Mucosa of descending colon (tissue), 3 donors: ENCODE measurements at regions not wholly inside any gene's neighbourhood (a gene's known extent, or its start where the extent isn't known, plus 50 kb on each side); places are given as distances from the start of the nearest gene placed in this dataset.

ENCODE experiments used
- ATAC-seq: fragments of 200-7000 bp; cut with Tn5 transposase; one replicate; pipeline ENCODE4 v1.9.1; 2020; ENCODE audit warnings: mild to moderate bottlenecking, moderate library complexity
- DNase-seq, 3 donors: peaks; one replicate each; pipeline ENCODE4 v3.0.0-alpha.2; 2020
- H3K36me3 ChIP-seq: fragments of 200-600 bp; one replicate; pipeline ENCODE4 v1.8.0; 2021; ENCODE audit warnings: low read depth, mild to moderate bottlenecking
- H3K4me1 ChIP-seq: fragments of 200-600 bp; one replicate; pipeline ENCODE4 v1.8.0; 2021; ENCODE audit warnings: low read depth, mild to moderate bottlenecking
- H3K4me3 ChIP-seq: fragments of 200-600 bp; one replicate; pipeline ENCODE4 v1.8.0; 2021; ENCODE audit warnings: mild to moderate bottlenecking
- H3K9me3 ChIP-seq: fragments of 200-600 bp; one replicate; pipeline ENCODE4 v1.8.0; 2021; ENCODE audit warnings: mild to moderate bottlenecking
- intact Hi-C, 2 donors: fragments of 100-400 bp; cut with DNase I in 1 of 2; cut with micrococcal nuclease in 1 of 2; formaldehyde crosslinking; loops; one replicate each; pipeline versions ENCODE4 v1.11.0 to v1.11.1; 2022; cut with DNase I, micrococcal nuclease
- TF ChIP-seq, protein P1 (sequence below): fragments of 200-600 bp; IDR thresholded peaks from one replicate; pipeline ENCODE4 v1.8.0; 2022; ENCODE audit warnings: antibody characterized with exemption, mild to moderate bottlenecking
- donor health status: DM: no; HTN: no; CAD: no; lungs with moderate emphysema.
- donor health status: DM: no; HTN: no; CAD: no.
- donor health status: DM: no; HTN: yes; CAD: no.

DNA sequence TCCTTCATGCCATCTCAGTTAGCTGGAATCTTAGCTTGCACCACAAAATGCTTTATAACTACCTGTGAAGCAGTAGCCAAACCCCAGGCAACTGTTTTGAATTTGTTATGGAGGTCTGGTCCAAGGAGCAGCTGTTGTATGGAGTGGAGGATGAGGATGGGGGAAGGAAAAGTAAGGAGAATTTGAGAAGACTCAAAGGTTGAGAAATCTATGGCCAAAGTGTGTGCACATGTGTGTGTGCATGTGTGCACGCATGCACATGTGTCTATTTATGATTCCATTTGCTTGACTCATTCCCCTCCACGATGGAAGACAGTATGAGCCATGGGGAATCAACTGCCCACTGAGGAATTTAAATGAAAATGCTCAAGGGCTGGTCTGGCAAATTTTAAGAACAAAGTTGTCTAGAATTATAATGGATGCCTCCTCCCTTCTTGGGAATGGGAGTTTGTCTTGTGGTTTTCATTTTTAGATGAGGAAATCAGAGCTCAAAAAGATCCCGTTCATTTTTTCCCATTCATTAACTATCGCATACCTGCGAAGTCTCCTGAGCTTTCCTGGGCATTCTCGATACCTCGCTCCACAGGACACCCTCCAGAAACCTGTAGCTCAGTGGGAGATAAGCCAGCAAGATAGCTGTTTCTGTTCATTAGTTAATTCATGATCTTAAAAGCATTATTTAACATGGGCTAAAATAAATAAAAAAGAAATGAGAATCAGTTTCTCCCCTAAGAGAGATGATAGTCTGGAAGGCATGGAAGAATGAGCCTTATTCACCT, 152.3 kb upstream of the NEDD9 start:
- intact Hi-C loops = no loop called here
- H3K4me3 ChIP-seq = no peak overlapping the region
- H3K4me1 ChIP-seq = peaks cover 4% of the 10 kb centered on the region
- no peaks in the 10 kb centered on the region for H3K36me3 ChIP-seq
- TF ChIP-seq, protein P1, sequence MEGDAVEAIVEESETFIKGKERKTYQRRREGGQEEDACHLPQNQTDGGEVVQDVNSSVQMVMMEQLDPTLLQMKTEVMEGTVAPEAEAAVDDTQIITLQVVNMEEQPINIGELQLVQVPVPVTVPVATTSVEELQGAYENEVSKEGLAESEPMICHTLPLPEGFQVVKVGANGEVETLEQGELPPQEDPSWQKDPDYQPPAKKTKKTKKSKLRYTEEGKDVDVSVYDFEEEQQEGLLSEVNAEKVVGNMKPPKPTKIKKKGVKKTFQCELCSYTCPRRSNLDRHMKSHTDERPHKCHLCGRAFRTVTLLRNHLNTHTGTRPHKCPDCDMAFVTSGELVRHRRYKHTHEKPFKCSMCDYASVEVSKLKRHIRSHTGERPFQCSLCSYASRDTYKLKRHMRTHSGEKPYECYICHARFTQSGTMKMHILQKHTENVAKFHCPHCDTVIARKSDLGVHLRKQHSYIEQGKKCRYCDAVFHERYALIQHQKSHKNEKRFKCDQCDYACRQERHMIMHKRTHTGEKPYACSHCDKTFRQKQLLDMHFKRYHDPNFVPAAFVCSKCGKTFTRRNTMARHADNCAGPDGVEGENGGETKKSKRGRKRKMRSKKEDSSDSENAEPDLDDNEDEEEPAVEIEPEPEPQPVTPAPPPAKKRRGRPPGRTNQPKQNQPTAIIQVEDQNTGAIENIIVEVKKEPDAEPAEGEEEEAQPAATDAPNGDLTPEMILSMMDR = no peak
- ATAC-seq (no peak), DNase-seq (no peak)
- H3K9me3 ChIP-seq = no peaks in the 10 kb centered on the region

DNA sequence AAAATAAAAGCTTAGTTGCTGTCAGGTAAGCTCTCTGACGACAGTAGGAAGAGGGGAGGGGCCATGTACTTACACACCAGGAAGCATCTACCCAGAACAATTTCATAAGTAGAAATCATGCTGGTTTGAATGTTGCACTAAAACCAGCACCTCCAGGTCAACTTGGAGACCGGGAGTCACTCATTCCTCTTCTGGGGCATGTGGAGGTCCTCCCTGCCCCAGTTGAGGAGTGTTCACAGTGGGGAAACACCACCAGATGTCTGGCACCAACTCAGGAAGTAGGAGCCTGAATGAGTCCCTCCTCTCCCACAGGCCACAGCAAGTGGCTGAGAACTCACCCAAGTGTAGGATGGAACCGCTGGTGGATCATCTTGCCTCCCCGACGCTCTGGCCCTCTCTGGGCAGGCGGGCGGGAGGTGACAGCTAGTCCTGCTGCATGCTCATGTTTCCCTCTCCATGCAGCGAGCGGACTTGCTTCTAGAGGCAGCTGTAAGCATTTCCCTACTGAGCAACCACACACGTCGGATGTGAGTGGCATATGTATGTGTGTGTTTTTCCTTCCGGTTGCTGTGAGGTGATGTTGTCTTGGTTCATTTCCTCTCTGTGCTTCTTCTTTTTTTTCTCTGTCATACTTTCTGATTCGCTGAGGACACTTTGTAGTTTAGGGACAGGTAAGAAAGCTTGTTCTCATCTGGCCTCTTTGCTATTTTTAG, 149.5 kb upstream of the NEDD9 start:
- H3K9me3 ChIP-seq = no peaks in the 10 kb centered on the region

DNA sequence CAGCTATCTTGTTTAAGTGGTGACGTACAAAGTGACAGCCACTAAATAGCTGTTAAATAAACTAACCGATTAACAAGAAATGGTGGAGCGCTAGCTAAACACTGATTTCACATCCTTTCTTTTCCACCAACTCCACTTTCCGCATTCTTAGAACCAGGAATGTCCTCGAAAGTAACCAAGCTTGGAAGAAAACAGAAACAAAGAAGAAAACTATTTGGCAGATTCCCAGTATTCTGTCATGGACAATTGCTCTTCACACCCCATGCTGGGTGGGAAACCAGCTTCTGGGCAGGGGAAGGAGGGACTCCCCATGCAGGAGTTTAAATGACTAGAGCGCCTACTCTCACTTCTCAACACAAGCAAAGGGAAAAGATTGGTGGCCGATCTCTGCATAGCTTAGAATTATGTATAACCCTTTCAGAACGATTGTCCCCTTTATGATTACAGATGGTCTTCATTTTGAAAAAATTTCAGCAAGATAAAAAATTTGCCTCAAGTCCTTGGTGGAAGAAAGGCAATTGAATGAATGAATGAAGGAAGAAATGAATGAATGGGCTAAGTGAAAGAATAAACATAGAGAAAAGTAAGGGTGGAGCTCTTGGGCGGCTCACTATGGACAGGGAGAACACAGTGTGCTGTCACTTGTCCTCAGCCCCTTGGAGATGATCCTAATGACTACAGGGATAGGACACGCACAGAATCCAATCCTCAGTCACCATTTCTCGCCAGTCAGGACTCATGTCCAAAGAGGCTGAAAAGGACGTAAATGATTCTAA, 148.7 kb upstream of the NEDD9 start:
- intact Hi-C loops = no loop called here
- no peak overlapping the region for H3K4me3 ChIP-seq
- ATAC-seq = peak; percentile 5
- H3K4me1 ChIP-seq = no peaks in the 10 kb centered on the region
- TF ChIP-seq, protein P1 = no peak
- H3K36me3 ChIP-seq = no peaks in the 10 kb centered on the region
- H3K9me3 ChIP-seq = no peaks in the 10 kb centered on the region
- no peak for DNase-seq

More for the DNA sequence above, 149.5 kb upstream of the NEDD9 start:
- Histone ChIP-seq H3K36me3 (no peaks in the 10 kb centered on the region), H3K4me1 (peaks cover 3% of the 10 kb centered on the region), H3K4me3 (no peak overlapping the region)
- TF ChIP-seq, protein P1 = no peak
- DNase-seq (peak; percentile 40 to 60 (median 54)), ATAC-seq (peak; percentile 88)
- intact Hi-C loops = no loop called here

DNA sequence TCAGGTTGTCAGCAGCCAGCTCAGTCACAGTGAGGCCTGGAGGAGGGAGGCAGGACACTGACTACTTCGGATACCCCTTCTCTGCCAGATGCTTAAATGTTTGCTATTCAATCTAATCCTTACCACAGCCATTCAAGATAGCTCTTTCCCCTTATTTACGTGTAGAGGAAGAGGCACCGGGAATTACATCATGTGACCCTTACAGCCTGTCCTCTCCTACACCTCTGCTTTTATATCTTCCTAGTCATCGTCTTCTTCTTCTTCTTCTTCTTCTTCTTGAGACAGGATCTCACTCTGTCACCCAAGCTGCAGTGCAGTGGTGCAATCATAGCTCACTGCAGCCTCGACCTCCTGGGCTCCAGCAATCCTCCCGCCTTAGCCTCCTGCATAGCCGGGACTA, 148.1 kb upstream of the NEDD9 start:
- no peak overlapping the region for H3K4me3 ChIP-seq
- TF ChIP-seq, protein P1 = no peak
- ATAC-seq (no peak), DNase-seq (no peak)
- no peaks in the 10 kb centered on the region for H3K36me3 ChIP-seq
- intact Hi-C loops = no loop called here
- no peaks in the 10 kb centered on the region for H3K4me1 ChIP-seq
- no peaks in the 10 kb centered on the region for H3K9me3 ChIP-seq

DNA sequence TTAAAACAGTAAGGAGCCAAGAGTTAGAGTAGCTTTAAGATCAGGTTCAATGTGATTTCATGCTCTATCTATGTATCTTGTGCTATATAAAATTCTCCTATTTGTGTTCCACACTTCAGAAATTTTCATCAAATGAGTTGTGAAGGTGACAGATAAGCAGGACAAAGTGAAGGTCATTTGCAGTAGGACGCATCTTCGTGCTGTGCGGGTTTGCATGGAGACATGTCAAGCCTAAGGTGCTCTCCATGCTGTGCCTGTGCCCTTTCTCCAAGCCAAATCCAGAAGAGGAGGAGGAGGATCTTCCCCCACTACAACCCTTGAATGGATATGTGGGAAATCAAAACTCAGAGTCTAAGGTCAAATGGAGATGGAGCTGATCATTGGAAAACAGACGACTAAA, 147.3 kb upstream of the NEDD9 start:
- Histone ChIP-seq H3K4me3 (no peak overlapping the region), H3K4me1 (no peaks in the 10 kb centered on the region), H3K36me3 (no peaks in the 10 kb centered on the region), H3K9me3 (no peaks in the 10 kb centered on the region)
- ATAC-seq = no peak
- DNase-seq = no peak
- intact Hi-C loops = no loop called here
- TF ChIP-seq, protein P1 = no peak
